ENCODE measurements at regions not wholly inside any gene's neighbourhood (a gene's known extent, or its start where the extent isn't known, plus 50 kb on each side); places are given as distances from the start of the nearest gene placed in this dataset.

DNA sequence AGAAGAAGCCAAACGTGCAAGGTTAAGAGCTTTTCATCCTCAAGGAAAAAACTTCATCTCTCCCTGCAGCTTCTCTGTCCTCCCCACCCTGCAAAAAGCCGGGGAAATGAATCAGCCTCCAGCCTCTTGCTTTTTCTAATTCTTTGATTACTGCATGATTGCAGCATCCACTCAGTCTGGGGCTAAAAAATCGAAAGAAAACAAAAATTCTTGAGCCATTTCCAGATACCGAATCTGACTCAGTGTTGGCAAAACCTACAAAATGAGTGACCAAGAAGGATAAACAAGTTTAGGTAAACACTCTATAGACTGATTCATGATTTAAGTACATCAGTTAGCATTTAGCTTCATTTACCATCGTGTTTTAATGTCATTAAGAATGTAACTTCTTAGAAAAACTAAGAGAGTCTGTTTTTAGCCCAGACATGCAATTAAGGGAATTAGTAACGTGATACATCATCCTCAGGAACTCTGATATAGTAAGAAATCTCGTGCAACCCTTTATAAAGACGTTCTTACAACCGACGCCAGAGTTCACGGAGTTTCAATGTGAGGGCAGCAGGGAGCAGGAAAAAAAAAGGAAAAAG lies 287.3 kb upstream of the FOXF1 start:
- H3K9me3 ChIP-seq = no peaks in the 10 kb centered on the region; the same call in 2 of the 3 replicates
- H3K4me1 ChIP-seq = peaks cover 10% of the 10 kb centered on the region; the same call in 1 of the 3 replicates
- H3K4me2 ChIP-seq = peak overlapping the region; percentile 42; the same call in 2 of the 3 replicates
- H3K27ac ChIP-seq = no peak overlapping the region
- ChIA-PET POLR2A (no interaction called here), CTCF (interaction anchor here (1.4 kb wide), 1 partner anchor 9 kb away, joined by 3 read pairs; no protein-coding TSS in a partner anchor)
- 0 out of 2 replicates have a peak, but pooled peaks have one; percentile 23 for TF ChIP-seq JUNB (IDR thresholded peaks at IDR 0.05)
- TF ChIP-seq, protein P1, sequence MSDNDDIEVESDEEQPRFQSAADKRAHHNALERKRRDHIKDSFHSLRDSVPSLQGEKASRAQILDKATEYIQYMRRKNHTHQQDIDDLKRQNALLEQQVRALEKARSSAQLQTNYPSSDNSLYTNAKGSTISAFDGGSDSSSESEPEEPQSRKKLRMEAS (IDR thresholded peaks at IDR 0.05) = no peak
- no peak overlapping the region; the same call in 1 of the 3 replicates for H3K4me3 ChIP-seq
- FAIRE-seq = no peak
- no peak for DNase-seq (ENCODE audit: low read depth in 1 of 2, low spot score in 1 of 2)
- ATAC-seq = no peak
- 2% methylated on average over 11 of the region's 11 CpGs for whole genome bisulfite sequencing (ENCODE audit: missing lambda C conversion rate)

DNA sequence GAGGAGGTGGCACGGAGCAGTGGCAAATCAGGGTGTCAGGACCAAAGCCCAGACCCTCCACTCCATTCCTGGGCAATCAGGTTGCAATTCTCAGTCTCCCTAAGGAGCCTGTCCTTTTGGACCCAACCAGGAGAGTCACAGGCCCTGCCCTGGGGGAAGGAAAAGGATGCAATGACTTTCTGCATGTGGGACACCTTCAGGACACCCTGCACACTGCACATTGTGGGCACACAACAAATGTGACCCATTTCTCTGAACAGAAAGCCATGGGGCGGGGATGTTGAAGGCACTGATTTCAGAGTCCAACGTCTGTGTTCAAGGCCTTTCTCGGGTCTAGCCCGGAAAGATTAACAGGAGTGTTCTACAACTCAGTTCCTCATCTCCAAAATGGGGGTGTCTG lies 286.2 kb upstream of the FOXF1 start:
- no peak overlapping the region for H3K4me3 ChIP-seq
- H3K27ac ChIP-seq = no peak overlapping the region
- no peak for TF ChIP-seq CBX8 (IDR thresholded peaks at IDR 0.05)
- TF ChIP-seq HOXB13 (CRISPR knock-in tag; IDR thresholded peaks at IDR 0.05; ENCODE audit: low read depth) = no peak
- TF ChIP-seq CBX2 (IDR thresholded peaks at IDR 0.05; ENCODE audit: borderline replicate concordance, low read depth) = no peak
- TF ChIP-seq ZC3H11A (IDR thresholded peaks at IDR 0.05) = no peak
- TF ChIP-seq, protein P1 (IDR thresholded peaks at IDR 0.05) = no peak
- TF ChIP-seq, protein P2, sequence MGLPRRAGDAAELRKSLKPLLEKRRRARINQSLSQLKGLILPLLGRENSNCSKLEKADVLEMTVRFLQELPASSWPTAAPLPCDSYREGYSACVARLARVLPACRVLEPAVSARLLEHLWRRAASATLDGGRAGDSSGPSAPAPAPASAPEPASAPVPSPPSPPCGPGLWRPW (IDR thresholded peaks at IDR 0.05) = no peak
- no peak for TF ChIP-seq EHF (CRISPR knock-in tag; IDR thresholded peaks at IDR 0.05)
- no peak for TF ChIP-seq FOXS1 (CRISPR knock-in tag; IDR thresholded peaks at IDR 0.05)
- TF ChIP-seq RCOR1 (IDR thresholded peaks at IDR 0.05; ENCODE audit: low read depth, low read length) = no peak
- TF ChIP-seq BHLHE40 (IDR thresholded peaks at IDR 0.05; ENCODE audit: low read depth, low read length) = no peak
- TF ChIP-seq, protein P3, sequence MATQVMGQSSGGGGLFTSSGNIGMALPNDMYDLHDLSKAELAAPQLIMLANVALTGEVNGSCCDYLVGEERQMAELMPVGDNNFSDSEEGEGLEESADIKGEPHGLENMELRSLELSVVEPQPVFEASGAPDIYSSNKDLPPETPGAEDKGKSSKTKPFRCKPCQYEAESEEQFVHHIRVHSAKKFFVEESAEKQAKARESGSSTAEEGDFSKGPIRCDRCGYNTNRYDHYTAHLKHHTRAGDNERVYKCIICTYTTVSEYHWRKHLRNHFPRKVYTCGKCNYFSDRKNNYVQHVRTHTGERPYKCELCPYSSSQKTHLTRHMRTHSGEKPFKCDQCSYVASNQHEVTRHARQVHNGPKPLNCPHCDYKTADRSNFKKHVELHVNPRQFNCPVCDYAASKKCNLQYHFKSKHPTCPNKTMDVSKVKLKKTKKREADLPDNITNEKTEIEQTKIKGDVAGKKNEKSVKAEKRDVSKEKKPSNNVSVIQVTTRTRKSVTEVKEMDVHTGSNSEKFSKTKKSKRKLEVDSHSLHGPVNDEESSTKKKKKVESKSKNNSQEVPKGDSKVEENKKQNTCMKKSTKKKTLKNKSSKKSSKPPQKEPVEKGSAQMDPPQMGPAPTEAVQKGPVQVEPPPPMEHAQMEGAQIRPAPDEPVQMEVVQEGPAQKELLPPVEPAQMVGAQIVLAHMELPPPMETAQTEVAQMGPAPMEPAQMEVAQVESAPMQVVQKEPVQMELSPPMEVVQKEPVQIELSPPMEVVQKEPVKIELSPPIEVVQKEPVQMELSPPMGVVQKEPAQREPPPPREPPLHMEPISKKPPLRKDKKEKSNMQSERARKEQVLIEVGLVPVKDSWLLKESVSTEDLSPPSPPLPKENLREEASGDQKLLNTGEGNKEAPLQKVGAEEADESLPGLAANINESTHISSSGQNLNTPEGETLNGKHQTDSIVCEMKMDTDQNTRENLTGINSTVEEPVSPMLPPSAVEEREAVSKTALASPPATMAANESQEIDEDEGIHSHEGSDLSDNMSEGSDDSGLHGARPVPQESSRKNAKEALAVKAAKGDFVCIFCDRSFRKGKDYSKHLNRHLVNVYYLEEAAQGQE (IDR thresholded peaks at IDR 0.05) = no peak
- TF ChIP-seq JUN (IDR thresholded peaks at IDR 0.05) = no peak
- no peak for TF ChIP-seq CEBPB (IDR thresholded peaks at IDR 0.05)
- no peak for TF ChIP-seq FOSL2 (IDR thresholded peaks at IDR 0.05)
- TF ChIP-seq FOSL2 (CRISPR knock-in tag; IDR thresholded peaks at IDR 0.05) = no peak
- TF ChIP-seq, protein P4, sequence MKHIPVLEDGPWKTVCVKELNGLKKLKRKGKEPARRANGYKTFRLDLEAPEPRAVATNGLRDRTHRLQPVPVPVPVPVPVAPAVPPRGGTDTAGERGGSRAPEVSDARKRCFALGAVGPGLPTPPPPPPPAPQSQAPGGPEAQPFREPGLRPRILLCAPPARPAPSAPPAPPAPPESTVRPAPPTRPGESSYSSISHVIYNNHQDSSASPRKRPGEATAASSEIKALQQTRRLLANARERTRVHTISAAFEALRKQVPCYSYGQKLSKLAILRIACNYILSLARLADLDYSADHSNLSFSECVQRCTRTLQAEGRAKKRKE (CRISPR knock-in tag; IDR thresholded peaks at IDR 0.05; ENCODE audit: low read depth) = no peak
- no peak for TF ChIP-seq CHD2 (IDR thresholded peaks at IDR 0.05; ENCODE audit: low read length, partially characterized antibody)
- TF ChIP-seq POLR2AphosphoS2 (conservative IDR thresholded peaks at IDR 0.05; ENCODE audit: low read length) = no peak
- no peak for TF ChIP-seq SREBF2 (IDR thresholded peaks at IDR 0.05)
- no peak for TF ChIP-seq EHMT2 (IDR thresholded peaks at IDR 0.05; ENCODE audit: low read depth)
- no peak for TF ChIP-seq HEYL (CRISPR knock-in tag; IDR thresholded peaks at IDR 0.05)
- peaks cover 10% of the 10 kb centered on the region; the same call in 1 of the 3 replicates for H3K4me1 ChIP-seq
- CTCF ChIA-PET = no interaction called here
- WGBS (ENCODE audit: missing lambda C conversion rate) = 11% methylated on average over 5 of the region's 5 CpGs
- FAIRE-seq (no peak), DNase-seq (ENCODE audit: low read depth in 1 of 2, low spot score in 1 of 2) (no peak), ATAC-seq (peak; percentile 48 to 56; a peak in 3 of 6 replicates)
- H3K9me3 ChIP-seq = no peaks in the 10 kb centered on the region; the same call in 2 of the 3 replicates
- no peak overlapping the region for H3K4me2 ChIP-seq
- POLR2A ChIA-PET = no interaction called here

Measured in A549 (cell line).